DOHH2 (cell line): ENCODE measurements at regions not wholly inside any gene's neighbourhood (a gene's known extent, or its start where the extent isn't known, plus 50 kb on each side); places are given as distances from the start of the nearest gene placed in this dataset.

Experiments used
- CTCF ChIP-seq: fragments of 200-600 bp; sonication (generic); IDR thresholded peaks from one replicate; pipeline ENCODE4 v1.5.1; 2014; ENCODE audit warnings: antibody characterized with exemption, mild to moderate bottlenecking, low read depth, low read length; ENCODE audit not compliant: poor library complexity, severe bottlenecking
- EZH2phosphoT487 ChIP-seq: fragments of 200-600 bp; sonication (generic); IDR thresholded peaks from 2 replicates; pipeline ENCODE4 v1.6.1; 2017; ENCODE audit warnings: borderline replicate concordance, mild to moderate bottlenecking, antibody characterized with exemption, low read length, moderate library complexity, mixed read lengths

GRCh38 chr1:113333056-113333455 lies 57.3 kb upstream of the MAGI3 start:
- TF ChIP-seq CTCF (no peak), EZH2phosphoT487 (no peak)
